ENCODE measurements at regions not wholly inside any gene's neighbourhood (a gene's known extent, or its start where the extent isn't known, plus 50 kb on each side); places are given as distances from the start of the nearest gene placed in this dataset.
"Not testable (repeated sequence)": the region's sequence is repeated elsewhere in the genome, so short reads cannot be mapped to it uniquely, and the experiment has no call there.

GRCh38 chr1:96865731-96866685 is 144.4 kb downstream of the PTBP2 start:
- FAIRE-seq, result no peak
- peak; percentile 48 for DNase-seq (ENCODE audit: low spot score)

DNA sequence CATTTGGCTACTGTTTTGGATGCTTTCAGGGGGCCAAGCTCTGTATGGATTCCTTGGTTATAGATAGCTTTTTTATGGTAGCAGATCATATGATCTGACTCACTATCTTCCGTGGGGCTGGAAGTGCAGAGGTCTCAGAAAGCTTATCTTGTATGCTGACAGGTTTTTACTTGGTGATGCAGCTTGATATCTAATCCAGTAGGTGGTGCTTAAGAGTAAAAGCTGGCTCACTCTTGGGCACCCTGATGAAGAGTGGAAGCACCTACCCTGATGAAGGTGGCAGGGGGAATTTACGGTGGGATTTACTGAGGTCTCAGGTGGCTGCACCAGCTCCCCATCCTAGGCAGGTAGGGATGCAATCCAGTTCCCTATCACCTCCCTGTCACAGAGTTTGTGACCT is 151.2 kb downstream of the PTBP2 start:
- no peak for DNase-seq (ENCODE audit: low spot score)
- FAIRE-seq, result no peak

DNA sequence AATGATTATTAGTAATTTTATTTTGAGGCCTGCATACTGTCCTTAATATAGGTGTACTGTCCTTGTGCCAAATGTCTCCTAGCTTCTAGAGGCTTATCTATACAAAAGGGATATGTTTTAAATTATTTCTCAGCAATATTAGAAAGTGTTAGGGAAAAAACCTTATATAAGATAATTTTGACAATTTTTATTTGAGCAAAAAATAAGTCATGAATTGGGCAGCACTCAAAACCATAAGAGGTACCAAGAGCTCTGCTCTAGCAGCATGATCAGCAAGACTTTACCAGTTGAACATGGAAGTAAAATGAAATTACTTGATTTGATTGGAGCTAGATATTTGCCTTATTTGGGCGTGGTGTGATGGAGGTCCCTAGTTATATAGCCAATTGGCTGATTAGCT is 157.1 kb downstream of the PTBP2 start:
- FAIRE-seq (no peak), DNase-seq (ENCODE audit: low spot score) (no peak)

DNA sequence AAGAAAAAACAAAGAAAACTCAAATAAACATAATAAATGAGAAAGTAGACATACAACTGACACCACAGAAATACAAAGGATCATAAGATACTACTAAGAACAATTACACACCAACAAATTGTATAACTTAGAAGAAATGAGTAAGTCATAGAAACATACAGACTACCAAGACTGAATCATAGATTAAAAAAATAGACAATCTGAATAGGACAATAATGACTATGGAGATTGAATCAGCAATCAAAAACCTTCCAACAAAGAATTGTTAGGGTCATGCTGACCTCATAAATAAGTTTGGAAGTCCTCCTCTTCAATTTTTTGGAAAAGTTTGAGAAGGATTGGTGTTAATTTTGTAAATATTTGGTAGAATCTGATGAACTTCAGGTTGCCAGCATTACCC is 159.0 kb downstream of the PTBP2 start:
- DNase-seq (ENCODE audit: low spot score), result no peak
- FAIRE-seq, result peak; percentile 52

DNA sequence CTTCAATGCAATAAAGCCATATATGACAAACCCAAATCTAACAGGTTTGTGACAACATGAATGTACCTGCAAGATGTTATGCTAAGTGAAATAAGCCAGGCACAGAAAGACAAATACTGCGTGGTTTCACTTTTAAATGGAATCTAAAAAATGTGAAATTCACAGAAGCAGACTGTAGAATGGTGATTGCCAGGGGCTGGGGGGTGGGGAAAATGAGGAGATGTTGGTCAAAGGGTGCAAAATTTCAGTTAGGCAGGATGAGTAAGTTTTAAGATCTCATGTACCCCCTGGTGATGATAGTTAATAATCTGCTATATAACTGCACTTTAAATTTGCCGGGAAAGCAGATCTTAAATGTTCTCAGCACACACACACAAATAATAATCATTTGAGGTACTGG is 160.5 kb downstream of the PTBP2 start:
- DNase-seq (ENCODE audit: low spot score) (peak; percentile 68), FAIRE-seq (peak; percentile 92)

- DNase-seq (ENCODE audit: low spot score) (no peak), FAIRE-seq (no peak)
These were observed 164.9 kb downstream of the PTBP2 start for GRCh38 chr1:96886474-96886873.

GRCh38 chr1:96887501-96887900 is 165.9 kb downstream of the PTBP2 start:
- no peak for FAIRE-seq

GRCh38 chr1:96901783-96902363 is 180.3 kb downstream of the PTBP2 start:
- no peak for FAIRE-seq
- DNase-seq (ENCODE audit: low spot score), result no peak

More at GRCh38 chr1:96887501-96887900, 165.9 kb downstream of the PTBP2 start:
- no peak for DNase-seq (ENCODE audit: low spot score)

GRCh38 chr1:96912248-96912647 is 190.7 kb downstream of the PTBP2 start:
- FAIRE-seq, result no peak

GRCh38 chr1:96915701-96916100 is 194.1 kb downstream of the PTBP2 start:
- not testable (repeated sequence) for DNase-seq (ENCODE audit: low spot score); FAIRE-seq

More at GRCh38 chr1:96912248-96912647, 190.7 kb downstream of the PTBP2 start:
- DNase-seq (ENCODE audit: low spot score), result no peak

DNA sequence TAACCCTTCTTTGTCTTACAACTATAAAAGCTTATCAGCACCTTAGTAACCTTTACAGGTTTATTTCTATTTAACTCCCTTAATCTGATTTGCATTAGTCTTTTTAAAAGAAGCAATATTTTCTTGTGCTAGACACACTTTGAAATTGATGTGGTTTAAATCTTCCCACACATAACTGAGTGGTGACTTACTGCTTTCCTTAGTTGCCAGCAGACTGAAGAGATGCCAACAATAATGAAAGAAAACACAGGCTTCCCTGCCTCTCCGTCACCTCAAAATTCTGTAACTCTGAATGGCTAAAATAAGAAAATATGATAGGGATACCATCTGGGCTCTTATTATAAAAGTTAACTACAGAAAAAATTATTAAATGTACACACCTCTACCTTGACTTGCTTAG is 196.8 kb downstream of the PTBP2 start:
- no peak for FAIRE-seq

GRCh38 chr1:96922181-96922580 is 200.6 kb downstream of the PTBP2 start:
- FAIRE-seq (no peak), DNase-seq (ENCODE audit: low spot score) (no peak)

More for the DNA sequence above, 196.8 kb downstream of the PTBP2 start:
- DNase-seq (ENCODE audit: low spot score), result no peak

- no peak for FAIRE-seq
- no peak for DNase-seq (ENCODE audit: low spot score)
These were observed 202.2 kb downstream of the PTBP2 start for GRCh38 chr1:96923753-96924152.

DNA sequence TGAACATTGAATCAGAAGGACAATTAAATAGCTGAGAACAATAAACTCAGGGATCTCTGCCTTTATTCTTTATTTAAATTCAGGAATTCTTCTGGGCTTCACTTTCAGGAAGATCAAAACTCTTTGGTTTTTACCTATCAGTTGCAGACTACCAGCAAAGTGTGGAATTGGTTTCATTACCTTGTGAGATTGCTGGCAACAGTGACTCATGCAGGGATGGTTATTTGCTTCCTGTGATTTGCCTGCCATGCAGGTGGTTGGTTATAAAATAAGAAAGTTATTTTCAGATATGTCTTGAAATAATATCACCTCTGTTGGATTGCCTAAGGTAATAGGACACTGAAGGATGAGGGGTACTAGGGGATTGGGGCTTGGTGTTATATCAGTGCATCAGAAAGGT is 204.6 kb downstream of the PTBP2 start:
- no peak for FAIRE-seq
- no peak for DNase-seq (ENCODE audit: low spot score)

GRCh38 chr1:96927125-96927524 is 205.5 kb downstream of the PTBP2 start:
- DNase-seq (ENCODE audit: low spot score) (no peak), FAIRE-seq (no peak)

- no peak for DNase-seq (ENCODE audit: low spot score)
- no peak for FAIRE-seq
These were observed 209.6 kb downstream of the PTBP2 start for GRCh38 chr1:96931136-96931535.

DNA sequence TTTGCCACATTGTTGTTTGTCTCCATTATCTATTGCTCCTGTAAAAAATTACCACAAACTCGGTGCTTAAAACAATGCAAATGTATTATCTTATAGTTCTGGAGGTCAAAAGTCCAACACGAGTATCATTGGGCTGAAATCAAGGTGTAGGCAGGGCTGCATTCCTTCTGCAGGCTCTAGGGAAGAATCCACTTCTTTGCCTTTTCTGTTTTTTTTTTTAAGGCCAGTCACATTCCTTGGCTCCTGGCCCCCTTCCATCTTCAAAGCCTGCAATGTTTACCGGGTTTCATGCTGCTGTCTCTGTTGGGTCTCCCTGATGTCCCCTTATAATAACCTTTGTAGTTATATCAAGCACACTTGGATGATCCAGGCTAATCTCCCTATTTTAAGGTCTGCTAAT is 212.7 kb downstream of the PTBP2 start:
- no peak for DNase-seq (ENCODE audit: low spot score)

DNA sequence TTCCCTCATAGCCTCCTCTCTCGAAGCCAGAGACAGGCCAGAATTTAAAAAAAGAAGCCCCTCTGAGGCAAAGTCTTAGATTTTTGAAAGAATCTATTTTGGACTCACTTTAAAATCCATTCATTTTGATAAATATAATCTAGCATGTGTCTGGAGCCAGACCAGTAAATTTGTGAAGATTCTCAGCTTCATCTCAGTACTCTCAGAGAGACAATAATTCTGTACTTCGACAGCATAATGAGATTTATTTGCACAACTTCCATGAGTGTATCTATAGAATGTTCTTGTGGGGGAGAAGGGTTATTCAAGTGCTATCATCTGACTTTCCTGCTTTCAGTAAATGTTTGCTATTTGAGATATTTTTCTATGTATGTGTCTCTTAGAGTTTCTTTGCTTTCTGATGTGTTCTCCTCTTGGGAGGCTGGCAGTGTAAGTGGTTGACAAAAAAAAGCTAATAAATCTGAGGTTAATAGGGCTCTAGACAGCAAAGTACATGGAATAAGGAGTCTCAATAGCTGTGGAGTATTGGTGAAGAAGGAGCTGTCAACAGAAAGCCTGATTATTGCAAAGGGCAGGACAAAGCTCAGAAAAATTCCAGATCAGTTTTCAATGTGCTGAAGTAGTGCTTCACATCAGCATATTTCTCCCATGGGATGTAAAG is 223.0 kb downstream of the PTBP2 start:
- DNase-seq (ENCODE audit: low spot score), result no peak
- no peak for FAIRE-seq

More for the DNA sequence above, 212.7 kb downstream of the PTBP2 start:
- FAIRE-seq, result no peak

- DNase-seq (ENCODE audit: low spot score) (no peak), FAIRE-seq (no peak)
These were observed 224.0 kb downstream of the PTBP2 start for GRCh38 chr1:96945509-96946084.

- DNase-seq (ENCODE audit: low spot score) (no peak), FAIRE-seq (no peak)
These were observed 233.9 kb downstream of the PTBP2 start for GRCh38 chr1:96955307-96956012.

DNA sequence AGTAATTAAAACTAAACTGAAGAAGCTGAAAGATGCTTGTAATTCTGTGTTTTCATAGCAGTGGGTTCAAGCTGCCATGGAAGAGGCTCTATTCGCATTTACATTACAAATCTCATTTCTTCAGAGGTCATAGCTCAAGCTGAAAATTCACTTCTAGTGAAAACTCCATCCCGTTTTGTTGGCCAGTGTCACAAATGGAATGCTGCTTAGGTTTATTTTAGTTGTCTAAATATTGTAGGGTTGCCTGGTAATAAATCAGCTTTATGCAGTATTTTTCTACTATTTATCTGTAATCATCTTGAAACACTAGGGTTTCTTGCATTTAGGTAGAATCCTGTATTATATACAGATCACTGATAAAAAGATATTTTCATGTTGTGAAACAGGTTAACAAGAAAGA is 240.6 kb downstream of the PTBP2 start:
- FAIRE-seq (no peak), DNase-seq (ENCODE audit: low spot score) (no peak)
